HCT116 (cell line): ENCODE measurements at regions not wholly inside any gene's neighbourhood (a gene's known extent, or its start where the extent isn't known, plus 50 kb on each side); places are given as distances from the start of the nearest gene placed in this dataset.

ENCODE experiments used
- ATAC-seq: fragments of 200-7000 bp; cut with Tn5 transposase; 2 replicates; pipeline ENCODE4 v1.9.1; 2020; ENCODE audit warnings: mild to moderate bottlenecking, moderate library complexity
- BruUV-seq: library from RNA; stranded (reverse); fragments of 400-500 nt; replicated peaks from 2 replicates; lab custom pipeline; 2021; lab: Mats Ljungman, UMichigan
- CTCF ChIA-PET: fragments of 300-600 bp; sonication (Branson Sonifier 250); formaldehyde crosslinking; loops from one replicate; lab custom pipeline; 2021; ENCODE audit warnings: antibody characterized with exemption; lab: Charles Lee
- POLR2A ChIA-PET: fragments of 300-600, 350-600 bp; sonication (Branson Sonifier 250); formaldehyde crosslinking; loops from one replicate; lab custom pipeline; 2021; ENCODE audit warnings: antibody characterized with exemption; lab: Charles Lee
- RAD21 ChIA-PET, 2 experiments: fragments of 300-600 bp; sonication (Branson Sonifier 250); formaldehyde crosslinking; loops; one replicate each; lab custom pipeline; 2023; ENCODE audit warnings: low total read pairs in 2 of 2; ENCODE audit not compliant: uncharacterized antibody in 2 of 2, unreplicated experiment in 2 of 2, low non-redundant PET in 1 of 2; lab: Charles Lee
- DNase-seq: peaks from one replicate; pipeline ENCODE4 v3.0.0-alpha.2; 2010; ENCODE audit warnings: low read depth, low spot score
- H2AFZ ChIP-seq: fragments of 200-600 bp; shearing (Covaris generic), sonication (generic); 2 replicates; pipeline ENCODE4 v1.6.1; 2017; ENCODE audit warnings: low read depth, mixed run types, mixed read lengths, antibody characterized with exemption, low read length; ENCODE audit not compliant: poor library complexity, severe bottlenecking
- H3K27ac ChIP-seq: 2 replicates; pipeline ENCODE4 v1.5.1; 2012; ENCODE audit warnings: low read depth, low read length
- H3K27me3 ChIP-seq: fragments of 200-600 bp; sonication (generic); 2 replicates; pipeline ENCODE4 v1.6.1; 2016; ENCODE audit warnings: mixed run types, low read length, mixed read lengths; ENCODE audit not compliant: insufficient read depth
- H3K36me3 ChIP-seq, 2 experiments: fragments of 200-500 bp in 1 of 2; fragments of 200-600 bp in 1 of 2; sonication (Bioruptor generic) in 1 of 2; sonication (generic) in 1 of 2; 2 replicates each; pipeline versions ENCODE4 v1.5.1 to v1.6.1; 2014 to 2016; ENCODE audit warnings: low read length in 2 of 2, inconsistent platforms in 1 of 2, mixed read lengths in 1 of 2, mixed run types in 1 of 2; ENCODE audit not compliant: insufficient read depth in 2 of 2, control insufficient read depth in 1 of 2
- H3K4me1 ChIP-seq, 2 experiments: fragments of 200-600 bp in 1 of 2; sonication (generic) in 1 of 2; 2 replicates each; pipeline versions ENCODE4 v1.5.1 to v1.6.1; 2012 to 2017; ENCODE audit warnings: low read length in 2 of 2, inconsistent platforms in 1 of 2, mild to moderate bottlenecking in 1 of 2, mixed read lengths in 1 of 2, mixed run types in 1 of 2, moderate library complexity in 1 of 2; ENCODE audit not compliant: insufficient read depth in 2 of 2, control insufficient read depth in 1 of 2
- H3K4me2 ChIP-seq: fragments of 200-600 bp; sonication (generic); 2 replicates; pipeline ENCODE4 v1.6.1; 2017; ENCODE audit warnings: mixed run types, low read length, mixed read lengths
- H3K4me3 ChIP-seq, 2 experiments: fragments of 200-600 bp in 1 of 2; sonication (generic) in 1 of 2; replicated peaks in 1 of 2; 2 replicates each; pipeline ENCODE4 v1.5.1; 2011 to 2016; ENCODE audit warnings: low read length in 2 of 2, control low read depth in 1 of 2, low read depth in 1 of 2, mild to moderate bottlenecking in 1 of 2, mixed read lengths in 1 of 2, mixed run types in 1 of 2
- H3K79me2 ChIP-seq: fragments of 200-600 bp; sonication (generic); 2 replicates; pipeline ENCODE4 v1.6.1; 2017; ENCODE audit warnings: mild to moderate bottlenecking, mixed run types, low read length, moderate library complexity, mixed read lengths; ENCODE audit not compliant: insufficient read depth
- H3K9ac ChIP-seq: fragments of 200-600 bp; sonication (generic); 2 replicates; pipeline ENCODE4 v1.6.1; 2016; ENCODE audit warnings: low read length, mixed read lengths
- H3K9me2 ChIP-seq: fragments of 200-600 bp; sonication (generic), shearing (Covaris generic); 2 replicates; pipeline ENCODE4 v1.6.1; 2017; ENCODE audit warnings: mixed run types, mild to moderate bottlenecking, moderate library complexity; ENCODE audit not compliant: insufficient read depth
- H3K9me3 ChIP-seq, 2 experiments: fragments of 200-500 bp in 1 of 2; fragments of 200-600 bp in 1 of 2; sonication (Bioruptor generic) in 1 of 2; sonication (generic) in 1 of 2; 2 replicates each; pipeline ENCODE4 v1.6.1; 2014 to 2017; ENCODE audit warnings: low read length in 2 of 2, mixed read lengths in 2 of 2, inconsistent platforms in 1 of 2, low read depth in 1 of 2, mild to moderate bottlenecking in 1 of 2, mixed run types in 1 of 2, moderate library complexity in 1 of 2; ENCODE audit not compliant: control insufficient read depth in 1 of 2, insufficient read depth in 1 of 2
- H4K20me1 ChIP-seq: fragments of 200-600 bp; sonication (generic), shearing (Covaris generic); 2 replicates; pipeline ENCODE4 v1.6.1; 2017; ENCODE audit warnings: mixed run types, mild to moderate bottlenecking, moderate library complexity; ENCODE audit not compliant: insufficient read depth
- CBX3 ChIP-seq: IDR thresholded peaks from 2 replicates; pipeline ENCODE4 v1.6.1; 2012; ENCODE audit warnings: low read depth
- CEBPB ChIP-seq: IDR thresholded peaks from 2 replicates; pipeline ENCODE4 v1.6.1; 2012; ENCODE audit warnings: low read depth
- EGR1 ChIP-seq: IDR thresholded peaks from 2 replicates; pipeline ENCODE4 v1.6.1; 2012; ENCODE audit warnings: low read depth
- ELF1 ChIP-seq: IDR thresholded peaks from 2 replicates; pipeline ENCODE4 v1.6.1; 2012; ENCODE audit warnings: low read depth, borderline replicate concordance
- EZH2phosphoT487 ChIP-seq: fragments of 200-600 bp; IDR thresholded peaks from 2 replicates; pipeline ENCODE4 v1.6.1; 2018; ENCODE audit warnings: antibody characterized with exemption, borderline replicate concordance
- FOSL1 ChIP-seq: IDR thresholded peaks from 2 replicates; pipeline ENCODE4 v1.6.1; 2012; ENCODE audit warnings: low read depth
- JUND ChIP-seq: IDR thresholded peaks from 2 replicates; pipeline ENCODE4 v1.6.1; 2012
- MAX ChIP-seq: IDR thresholded peaks from 2 replicates; pipeline ENCODE4 v1.6.1; 2012
- POLR2AphosphoS5 ChIP-seq: IDR thresholded peaks from 2 replicates; pipeline ENCODE4 v1.6.1; 2011; ENCODE audit warnings: mild to moderate bottlenecking, low read depth, low read length, moderate library complexity
- RAD21 ChIP-seq: IDR thresholded peaks from 2 replicates; pipeline ENCODE4 v1.6.1; 2012; ENCODE audit warnings: low read depth, mild to moderate bottlenecking
- REST ChIP-seq: IDR thresholded peaks from 2 replicates; pipeline ENCODE4 v1.6.1; 2012; ENCODE audit warnings: low read depth
- SIN3A ChIP-seq: IDR thresholded peaks from 2 replicates; pipeline ENCODE4 v1.6.1; 2012; ENCODE audit warnings: low read depth
- SRF ChIP-seq: IDR thresholded peaks from 2 replicates; pipeline ENCODE4 v1.6.1; 2012; ENCODE audit warnings: low read depth
- TCF7L2 ChIP-seq: IDR thresholded peaks from 2 replicates; pipeline ENCODE4 v1.7.0; 2011; ENCODE audit warnings: borderline replicate concordance, inconsistent platforms; ENCODE audit not compliant: insufficient read depth, insufficient read length; ENCODE audit errors: extremely low read depth
- YY1 ChIP-seq: IDR thresholded peaks from 2 replicates; pipeline ENCODE4 v1.6.1; 2011; ENCODE audit warnings: low read length, low read depth, moderate library complexity, mild to moderate bottlenecking; ENCODE audit not compliant: insufficient replicate concordance; ENCODE audit errors: extremely low read depth
- ZFX ChIP-seq: fragments of 450-650 bp; IDR thresholded peaks from 2 replicates; pipeline ENCODE4 v1.6.1; 2017
- ZNF274 ChIP-seq: fragments of 200-500 bp; sonication (Bioruptor generic); IDR thresholded peaks from 2 replicates; pipeline ENCODE4 v1.6.1; 2014; ENCODE audit warnings: mild to moderate bottlenecking, low read depth, low read length, inconsistent platforms
- intact Hi-C: fragments of 100-400 bp; cut with micrococcal nuclease; formaldehyde crosslinking; loops from 2 replicates; pipeline ENCODE4 v1.10.0; 2022

- Histone ChIP-seq H3K4me3 (no peak overlapping the region), H3K36me3 (no peaks in the 10 kb centered on the region), H3K9me2 (no peaks in the 10 kb centered on the region), H3K27me3 (no peaks in the 10 kb centered on the region), H3K9ac (no peak overlapping the region), H3K79me2 (no peaks in the 10 kb centered on the region), H2AFZ (no peak overlapping the region), H3K4me2 (no peak overlapping the region), H3K9me3 (peaks cover 9 to 10% of the 10 kb centered on the region in 2 experiments; a peak in 2 of 4 replicates), H4K20me1 (no peaks in the 10 kb centered on the region), H3K27ac (no peak overlapping the region), H3K4me1 (no peaks in the 10 kb centered on the region)
- RAD21 ChIA-PET, result no interaction called here
- TF ChIP-seq EGR1 (no peak), FOSL1 (no peak), RAD21 (no peak), CBX3 (no peak), EZH2phosphoT487 (no peak), ZNF274 (no peak), YY1 (no peak), TCF7L2 (no peak), CEBPB (no peak), SIN3A (no peak), JUND (no peak), MAX (no peak), POLR2AphosphoS5 (no peak), ELF1 (no peak), REST (no peak), ZFX (no peak), SRF (no peak)
- DNase-seq, result no peak
- CTCF ChIA-PET, result no interaction called here
- intact Hi-C loops, result no loop called here
- BruUV-seq, result no TSS peak
- POLR2A ChIA-PET, result no interaction called here
- no peak for ATAC-seq
These were observed 96.2 kb upstream of the EYS start for GRCh38 chr6:65803186-65803585.
